GM23338 (cell line): ENCODE measurements at regions not wholly inside any gene's neighbourhood (a gene's known extent, or its start where the extent isn't known, plus 50 kb on each side); places are given as distances from the start of the nearest gene placed in this dataset.
"Not testable (repeated sequence)": the region's sequence is repeated elsewhere in the genome, so short reads cannot be mapped to it uniquely, and the experiment has no call there.

Source experiments
- ATAC-seq: fragments of 200-7000 bp; cut with Tn5 transposase; 3 replicates; pipeline ENCODE4 v1.9.1; 2020
- DNase-seq: peaks from one replicate; pipeline ENCODE4 v3.0.0-alpha.2; 2015; ENCODE audit warnings: low spot score
- H2AFZ ChIP-seq: fragments of 200-600 bp; sonication (generic); 2 replicates; pipeline ENCODE4 v1.8.0; 2016; ENCODE audit warnings: antibody characterized with exemption, mild to moderate bottlenecking, moderate library complexity
- H3F3A ChIP-seq: fragments of 200-600 bp; sonication (generic); replicated peaks from 2 replicates; pipeline ENCODE4 v1.8.0; 2017; ENCODE audit warnings: antibody characterized with exemption, mixed run types, low read depth
- H3K27ac ChIP-seq: fragments of 200-600 bp; sonication (generic); 2 replicates; pipeline ENCODE4 v1.6.1; 2016; ENCODE audit warnings: low read depth
- H3K27me3 ChIP-seq: fragments of 200-600 bp; sonication (generic); 2 replicates; pipeline ENCODE4 v1.8.0; 2016; ENCODE audit warnings: mild to moderate bottlenecking, mixed run types, moderate library complexity; ENCODE audit not compliant: insufficient read depth
- H3K36me3 ChIP-seq: fragments of 200-600 bp; sonication (generic); 2 replicates; pipeline ENCODE4 v1.8.0; 2016; ENCODE audit warnings: mild to moderate bottlenecking; ENCODE audit not compliant: insufficient read depth
- H3K4me1 ChIP-seq: fragments of 200-600 bp; sonication (generic); 2 replicates; pipeline ENCODE4 v1.8.0; 2016; ENCODE audit warnings: mild to moderate bottlenecking, moderate library complexity; ENCODE audit not compliant: insufficient read depth
- H3K4me2 ChIP-seq: fragments of 200-600 bp; sonication (generic); 2 replicates; pipeline ENCODE4 v1.7.1; 2017; ENCODE audit warnings: mixed run types
- H3K4me3 ChIP-seq: fragments of 200-600 bp; sonication (generic); 2 replicates; pipeline ENCODE4 v1.6.1; 2016; ENCODE audit warnings: mixed run types
- H3K79me2 ChIP-seq: fragments of 200-600 bp; sonication (generic); replicated peaks from 2 replicates; pipeline ENCODE4 v1.8.0; 2017; ENCODE audit warnings: mild to moderate bottlenecking; ENCODE audit not compliant: insufficient read depth
- H3K9me2 ChIP-seq: fragments of 200-600 bp; sonication (generic); 2 replicates; pipeline ENCODE4 v1.8.0; 2017; ENCODE audit not compliant: insufficient read depth
- H4K20me1 ChIP-seq: fragments of 200-600 bp; sonication (generic); replicated peaks from 2 replicates; pipeline ENCODE4 v1.8.0; 2017; ENCODE audit warnings: mild to moderate bottlenecking; ENCODE audit not compliant: insufficient read depth
- H3K27ac Mint-ChIP-seq: 2 replicates; pipeline ENCODE4 v1.8.0; 2020; ENCODE audit warnings: inconsistent platforms, mild to moderate bottlenecking, moderate library complexity, mixed read lengths
- H3K27me3 Mint-ChIP-seq: 3 replicates; pipeline ENCODE4 v1.8.0; 2022; ENCODE audit warnings: low read depth, mild to moderate bottlenecking, moderate library complexity, mixed read lengths, inconsistent platforms; ENCODE audit not compliant: insufficient read depth, poor library complexity
- H3K36me3 Mint-ChIP-seq: 3 replicates; pipeline ENCODE4 v1.8.0; 2021; ENCODE audit warnings: low read depth, mild to moderate bottlenecking, inconsistent platforms, moderate library complexity, mixed read lengths
- H3K4me1 Mint-ChIP-seq: 3 replicates; pipeline ENCODE4 v1.8.0; 2020; ENCODE audit warnings: mild to moderate bottlenecking, inconsistent platforms, mixed read lengths
- H3K4me3 Mint-ChIP-seq: 3 replicates; pipeline ENCODE4 v1.8.0; 2021; ENCODE audit warnings: moderate library complexity, mild to moderate bottlenecking, inconsistent platforms, mixed read lengths
- H3K9me3 Mint-ChIP-seq: 3 replicates; pipeline ENCODE4 v1.8.0; 2020; ENCODE audit warnings: moderate library complexity, mild to moderate bottlenecking, inconsistent platforms, mixed read lengths
- CREB1 ChIP-seq: fragments of 250-450 bp; sonication (Bioruptor Pico); IDR thresholded peaks from 2 replicates; pipeline ENCODE4 v1.5.0; 2020; ENCODE audit warnings: low read depth, mild to moderate bottlenecking, moderate library complexity
- CTCF ChIP-seq, 2 experiments: fragments of 200-600 bp in 1 of 2; sonication (generic) in 1 of 2; conservative IDR thresholded peaks; 2 replicates each; pipeline versions ENCODE4 v1.5.1 to v1.6.1; 2016 to 2017; ENCODE audit warnings: antibody characterized with exemption in 2 of 2, low read depth in 2 of 2, mild to moderate bottlenecking in 2 of 2, moderate library complexity in 1 of 2
- EZH2phosphoT487 ChIP-seq: fragments of 200-600 bp; sonication (generic); IDR thresholded peaks from one replicate; pipeline ENCODE4 v1.8.1; 2018; ENCODE audit warnings: antibody characterized with exemption; ENCODE audit not compliant: unreplicated experiment
- JUNB ChIP-seq: IDR thresholded peaks from one replicate; pipeline ENCODE4 v1.6.1; 2016; ENCODE audit warnings: antibody characterized with exemption; ENCODE audit not compliant: unreplicated experiment
- POLR2AphosphoS5 ChIP-seq: IDR thresholded peaks from 2 replicates; pipeline ENCODE4 v1.6.1; 2016; ENCODE audit warnings: antibody characterized with exemption, low read depth
- ZNF114 ChIP-seq: fragments of 250-450 bp; sonication (Bioruptor Pico); IDR thresholded peaks from 2 replicates; pipeline ENCODE4 v1.5.0; 2020; ENCODE audit warnings: mild to moderate bottlenecking, moderate library complexity
- TF ChIP-seq, protein P1 (sequence below): fragments of 250-450 bp; sonication (Bioruptor Pico); IDR thresholded peaks from 2 replicates; pipeline ENCODE4 v1.5.0; 2020; ENCODE audit warnings: mild to moderate bottlenecking, moderate library complexity

GRCh38 chr17:56727876-56728617 lies 105.7 kb downstream of the C17orf67 start (continued):
- TF ChIP-seq CTCF (conservative IDR thresholded peaks at IDR 0.05; ENCODE audit: low read depth in 2 of 2) (peak in 1 of 2 experiments; percentile 63; a peak in 2 of 4 replicates), JUNB (no peak), POLR2AphosphoS5 (no peak)

DNA sequence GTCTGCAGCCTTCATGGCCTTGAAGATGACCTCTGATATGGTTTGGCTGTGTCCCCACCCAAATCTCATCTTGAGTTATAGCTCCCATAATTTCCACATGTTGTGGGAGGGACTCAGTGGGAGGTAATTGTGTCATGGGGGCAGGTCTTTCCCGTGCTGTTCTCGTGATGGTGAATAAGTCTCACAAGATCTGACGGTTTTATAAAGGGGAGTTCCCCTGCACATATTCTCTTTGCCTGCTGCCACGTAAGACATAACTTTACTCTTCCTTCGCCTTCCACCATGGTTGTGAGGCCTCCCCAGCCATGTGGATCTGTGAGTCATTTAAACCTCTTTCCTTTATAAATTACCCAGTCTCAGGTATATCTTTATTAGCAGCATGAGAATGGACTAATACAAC lies 102.6 kb downstream of the C17orf67 start:
- not testable (repeated sequence) for H3K27ac Mint-ChIP-seq, H3K27me3 Mint-ChIP-seq

GRCh38 chr17:56733833-56734232 lies 99.9 kb downstream of the C17orf67 start:
- Histone ChIP-seq H3K79me2 (no peaks in the 10 kb centered on the region), H3F3A (no peaks in the 10 kb centered on the region), H3K9me2 (no peaks in the 10 kb centered on the region; the same call in 1 of the 2 replicates), H3K4me3 (no peak overlapping the region), H4K20me1 (no peaks in the 10 kb centered on the region), H3K4me2 (no peak overlapping the region), H3K27ac (no peak overlapping the region), H2AFZ (no peak overlapping the region), H3K4me1 (no peaks in the 10 kb centered on the region), H3K36me3 (no peaks in the 10 kb centered on the region), H3K27me3 (no peaks in the 10 kb centered on the region)
- H3K27ac Mint-ChIP-seq: no peak overlapping the region
- no peaks in the 10 kb centered on the region for H3K4me1 Mint-ChIP-seq
- peaks cover 3% of the 10 kb centered on the region; the same call in 1 of the 3 replicates for H3K9me3 Mint-ChIP-seq
- DNase-seq (no peak), ATAC-seq (no peak)
- peaks cover 2% of the 10 kb centered on the region for H3K27me3 Mint-ChIP-seq
- TF ChIP-seq ZNF114 (CRISPR knock-in tag): no peak
- no peak for TF ChIP-seq CREB1
- TF ChIP-seq, protein P1, sequence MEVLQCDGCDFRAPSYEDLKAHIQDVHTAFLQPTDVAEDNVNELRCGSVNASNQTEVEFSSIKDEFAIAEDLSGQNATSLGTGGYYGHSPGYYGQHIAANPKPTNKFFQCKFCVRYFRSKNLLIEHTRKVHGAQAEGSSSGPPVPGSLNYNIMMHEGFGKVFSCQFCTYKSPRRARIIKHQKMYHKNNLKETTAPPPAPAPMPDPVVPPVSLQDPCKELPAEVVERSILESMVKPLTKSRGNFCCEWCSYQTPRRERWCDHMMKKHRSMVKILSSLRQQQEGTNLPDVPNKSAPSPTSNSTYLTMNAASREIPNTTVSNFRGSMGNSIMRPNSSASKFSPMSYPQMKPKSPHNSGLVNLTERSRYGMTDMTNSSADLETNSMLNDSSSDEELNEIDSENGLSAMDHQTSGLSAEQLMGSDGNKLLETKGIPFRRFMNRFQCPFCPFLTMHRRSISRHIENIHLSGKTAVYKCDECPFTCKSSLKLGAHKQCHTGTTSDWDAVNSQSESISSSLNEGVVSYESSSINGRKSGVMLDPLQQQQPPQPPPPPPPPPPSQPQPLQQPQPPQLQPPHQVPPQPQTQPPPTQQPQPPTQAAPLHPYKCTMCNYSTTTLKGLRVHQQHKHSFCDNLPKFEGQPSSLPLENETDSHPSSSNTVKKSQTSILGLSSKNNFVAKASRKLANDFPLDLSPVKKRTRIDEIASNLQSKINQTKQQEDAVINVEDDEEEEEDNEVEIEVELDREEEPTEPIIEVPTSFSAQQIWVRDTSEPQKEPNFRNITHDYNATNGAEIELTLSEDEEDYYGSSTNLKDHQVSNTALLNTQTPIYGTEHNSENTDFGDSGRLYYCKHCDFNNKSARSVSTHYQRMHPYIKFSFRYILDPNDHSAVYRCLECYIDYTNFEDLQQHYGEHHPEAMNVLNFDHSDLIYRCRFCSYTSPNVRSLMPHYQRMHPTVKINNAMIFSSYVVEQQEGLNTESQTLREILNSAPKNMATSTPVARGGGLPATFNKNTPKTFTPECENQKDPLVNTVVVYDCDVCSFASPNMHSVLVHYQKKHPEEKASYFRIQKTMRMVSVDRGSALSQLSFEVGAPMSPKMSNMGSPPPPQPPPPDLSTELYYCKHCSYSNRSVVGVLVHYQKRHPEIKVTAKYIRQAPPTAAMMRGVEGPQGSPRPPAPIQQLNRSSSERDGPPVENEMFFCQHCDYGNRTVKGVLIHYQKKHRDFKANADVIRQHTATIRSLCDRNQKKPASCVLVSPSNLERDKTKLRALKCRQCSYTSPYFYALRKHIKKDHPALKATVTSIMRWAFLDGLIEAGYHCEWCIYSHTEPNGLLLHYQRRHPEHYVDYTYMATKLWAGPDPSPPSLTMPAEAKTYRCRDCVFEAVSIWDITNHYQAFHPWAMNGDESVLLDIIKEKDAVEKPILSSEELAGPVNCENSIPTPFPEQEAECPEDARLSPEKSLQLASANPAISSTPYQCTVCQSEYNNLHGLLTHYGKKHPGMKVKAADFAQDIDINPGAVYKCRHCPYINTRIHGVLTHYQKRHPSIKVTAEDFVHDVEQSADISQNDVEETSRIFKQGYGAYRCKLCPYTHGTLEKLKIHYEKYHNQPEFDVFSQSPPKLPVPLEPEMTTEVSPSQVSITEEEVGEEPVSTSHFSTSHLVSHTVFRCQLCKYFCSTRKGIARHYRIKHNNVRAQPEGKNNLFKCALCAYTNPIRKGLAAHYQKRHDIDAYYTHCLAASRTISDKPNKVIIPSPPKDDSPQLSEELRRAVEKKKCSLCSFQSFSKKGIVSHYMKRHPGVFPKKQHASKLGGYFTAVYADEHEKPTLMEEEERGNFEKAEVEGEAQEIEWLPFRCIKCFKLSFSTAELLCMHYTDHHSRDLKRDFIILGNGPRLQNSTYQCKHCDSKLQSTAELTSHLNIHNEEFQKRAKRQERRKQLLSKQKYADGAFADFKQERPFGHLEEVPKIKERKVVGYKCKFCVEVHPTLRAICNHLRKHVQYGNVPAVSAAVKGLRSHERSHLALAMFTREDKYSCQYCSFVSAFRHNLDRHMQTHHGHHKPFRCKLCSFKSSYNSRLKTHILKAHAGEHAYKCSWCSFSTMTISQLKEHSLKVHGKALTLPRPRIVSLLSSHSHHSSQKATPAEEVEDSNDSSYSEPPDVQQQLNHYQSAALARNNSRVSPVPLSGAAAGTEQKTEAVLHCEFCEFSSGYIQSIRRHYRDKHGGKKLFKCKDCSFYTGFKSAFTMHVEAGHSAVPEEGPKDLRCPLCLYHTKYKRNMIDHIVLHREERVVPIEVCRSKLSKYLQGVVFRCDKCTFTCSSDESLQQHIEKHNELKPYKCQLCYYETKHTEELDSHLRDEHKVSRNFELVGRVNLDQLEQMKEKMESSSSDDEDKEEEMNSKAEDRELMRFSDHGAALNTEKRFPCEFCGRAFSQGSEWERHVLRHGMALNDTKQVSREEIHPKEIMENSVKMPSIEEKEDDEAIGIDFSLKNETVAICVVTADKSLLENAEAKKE (CRISPR knock-in tag): no peak
- no peak for TF ChIP-seq CTCF (conservative IDR thresholded peaks at IDR 0.05; ENCODE audit: low read depth in 2 of 2)
- TF ChIP-seq EZH2phosphoT487: no peak
- no peaks in the 10 kb centered on the region for H3K36me3 Mint-ChIP-seq
- H3K4me3 Mint-ChIP-seq: no peak overlapping the region

More for the DNA sequence above, 102.6 kb downstream of the C17orf67 start:
- H3K27ac ChIP-seq, H3K4me1 ChIP-seq, H3K9me3 Mint-ChIP-seq, H3K36me3 Mint-ChIP-seq, H3K4me2 ChIP-seq, H3K4me3 ChIP-seq, H3K4me1 Mint-ChIP-seq, H2AFZ ChIP-seq, H3K27me3 ChIP-seq, H3K9me2 ChIP-seq, H3K36me3 ChIP-seq, ATAC-seq, H4K20me1 ChIP-seq, DNase-seq, H3F3A ChIP-seq, H3K4me3 Mint-ChIP-seq, H3K79me2 ChIP-seq: not testable (repeated sequence)
